K562 (cell line): ENCODE measurements at regions not wholly inside any gene's neighbourhood (a gene's known extent, or its start where the extent isn't known, plus 50 kb on each side); places are given as distances from the start of the nearest gene placed in this dataset.

Experiments used
- ATAC-seq: fragments of 200-7000 bp; cut with Tn5 transposase; 3 replicates; pipeline ENCODE4 v1.9.1; 2020; ENCODE audit warnings: moderate library complexity
- BruUV-seq: library from RNA; stranded (reverse); fragments of 400-500 nt; replicated peaks from 2 replicates; lab custom pipeline; 2021; lab: Mats Ljungman, UMichigan
- CTCF ChIA-PET: fragments of 300-600 bp; formaldehyde crosslinking; extraction: SDS; loops from one replicate; lab custom pipeline; 2021; ENCODE audit warnings: low intra/inter-chr PET ratio; lab: Yijun Ruan, JAX
- POLR2A ChIA-PET: fragments of 300-600, 350-650 bp; sonication (Branson Sonifier 250); formaldehyde crosslinking; extraction: SDS; loops from one replicate; lab custom pipeline; 2021; ENCODE audit warnings: antibody characterized with exemption, inconsistent platforms; lab: Yijun Ruan, JAX
- DNase-seq, 4 experiments: peaks; one replicate each; pipeline versions ENCODE4 v3.0.0 to v3.0.0-alpha.2; 2011 to 2018; ENCODE audit warnings: low spot score in 3 of 4, mixed read lengths in 3 of 4; ENCODE audit errors: extremely low read depth in 1 of 4
- FAIRE-seq: peaks from 2 replicates; lab custom pipeline; 2011; peaks lifted over from hg19 to GRCh38; lab: Jason Lieb, UNC
- H2AFZ ChIP-seq: 2 replicates; pipeline ENCODE4 v1.6.0; 2011; ENCODE audit warnings: low read depth, low read length, control low read depth, inconsistent platforms
- H3K27ac ChIP-seq: fragments of 200-600 bp; 3 replicates; pipeline ENCODE4 v1.8.0; 2011; ENCODE audit warnings: low read depth, mild to moderate bottlenecking, control low read depth, inconsistent platforms, low read length, moderate library complexity, mixed read lengths; ENCODE audit errors: extremely low read depth
- H3K27me3 ChIP-seq, 2 experiments: fragments of 300-600 bp in 1 of 2; 2 replicates in 1 of 2; 3 replicates in 1 of 2; pipeline versions ENCODE4 v1.6.0 to v1.8.0; 2011; ENCODE audit warnings: inconsistent platforms in 2 of 2, low read length in 2 of 2, mild to moderate bottlenecking in 1 of 2, mixed read lengths in 1 of 2, moderate library complexity in 1 of 2; ENCODE audit not compliant: control insufficient read depth in 2 of 2, insufficient read depth in 2 of 2
- H3K36me3 ChIP-seq: fragments of 300-600 bp; 3 replicates; pipeline ENCODE4 v1.8.0; 2011; ENCODE audit warnings: mild to moderate bottlenecking, low read length, inconsistent platforms; ENCODE audit not compliant: control insufficient read depth, insufficient read depth
- H3K4me1 ChIP-seq, 2 experiments: fragments of 200-600 bp in 1 of 2; replicated peaks in 1 of 2; 2 replicates in 1 of 2; 3 replicates in 1 of 2; pipeline versions ENCODE4 v1.5.1 to v1.8.0; 2011; ENCODE audit warnings: inconsistent platforms in 2 of 2, low read length in 2 of 2, mild to moderate bottlenecking in 1 of 2, mixed read lengths in 1 of 2, moderate library complexity in 1 of 2; ENCODE audit not compliant: control insufficient read depth in 2 of 2, insufficient read depth in 2 of 2
- H3K4me2 ChIP-seq: 2 replicates; pipeline ENCODE4 v1.6.1; 2011; ENCODE audit warnings: low read length, control low read depth, inconsistent platforms, mixed read lengths; ENCODE audit not compliant: insufficient read depth
- H3K4me3 ChIP-seq: fragments of 200-600 bp; sonication (generic), shearing (Covaris generic); 2 replicates; pipeline ENCODE4 v1.5.1; 2016; ENCODE audit warnings: control low read depth, inconsistent platforms
- H3K79me2 ChIP-seq: fragments of 200-600 bp; 3 replicates; pipeline ENCODE4 v1.8.0; 2011; ENCODE audit warnings: low read length, inconsistent platforms; ENCODE audit not compliant: control insufficient read depth, insufficient read depth
- H3K9ac ChIP-seq, 2 experiments: 2 replicates each; pipeline versions ENCODE4 v1.6.0 to v1.6.1; 2011; ENCODE audit warnings: low read depth in 2 of 2, low read length in 2 of 2, control low read depth in 1 of 2, inconsistent platforms in 1 of 2, mild to moderate bottlenecking in 1 of 2, mixed read lengths in 1 of 2; ENCODE audit not compliant: insufficient read depth in 1 of 2
- H3K9me1 ChIP-seq: one replicate; pipeline ENCODE4 v1.6.0; 2011; ENCODE audit warnings: inconsistent platforms, mild to moderate bottlenecking, low read length, moderate library complexity; ENCODE audit not compliant: control insufficient read depth, insufficient read depth
- H3K9me3 ChIP-seq: replicated peaks from 2 replicates; pipeline ENCODE4 v1.5.1; 2011; ENCODE audit warnings: low read depth, low read length, inconsistent platforms; ENCODE audit not compliant: control insufficient read depth, insufficient read depth
- H4K20me1 ChIP-seq: replicated peaks from 2 replicates; pipeline ENCODE4 v1.6.1; 2011; ENCODE audit warnings: low read length, inconsistent platforms, mixed read lengths; ENCODE audit not compliant: control insufficient read depth, insufficient read depth
- ASH1L ChIP-seq: fragments of 450-650 bp; IDR thresholded peaks from 2 replicates; pipeline ENCODE4 v1.6.1; 2018; ENCODE audit warnings: borderline replicate concordance, mild to moderate bottlenecking, low read depth; ENCODE audit not compliant: partially characterized antibody
- DEAF1 ChIP-seq: fragments of 450-650 bp; formaldehyde crosslinking; IDR thresholded peaks from 2 replicates; pipeline ENCODE4 v1.4.0; 2020; ENCODE audit warnings: mild to moderate bottlenecking, moderate library complexity
- ESRRA ChIP-seq: fragments of 450-650 bp; IDR thresholded peaks from 2 replicates; pipeline ENCODE4 v1.6.1; 2014; ENCODE audit warnings: low read depth, mild to moderate bottlenecking, moderate library complexity, borderline replicate concordance
- GABPB2 ChIP-seq: fragments of 250-450 bp; sonication (Bioruptor Pico); conservative IDR thresholded peaks from 2 replicates; pipeline ENCODE4 v1.5.1; 2021; ENCODE audit warnings: mild to moderate bottlenecking
- IRF9 ChIP-seq: fragments of 450-650 bp; IDR thresholded peaks from 2 replicates; pipeline ENCODE4 v1.6.1; 2016; ENCODE audit warnings: missing biosample characterization, missing genetic modification characterization
- MTF1 ChIP-seq: fragments of 250-450 bp; sonication (Bioruptor Pico); IDR thresholded peaks from 2 replicates; pipeline ENCODE4 v1.9.0; 2021; ENCODE audit warnings: moderate library complexity, mild to moderate bottlenecking, inconsistent platforms, borderline replicate concordance
- RFX7 ChIP-seq: fragments of 250-450 bp; sonication (Bioruptor Pico); IDR thresholded peaks from 2 replicates; pipeline ENCODE4 v1.5.1; 2021; ENCODE audit warnings: mild to moderate bottlenecking
- SIRT6 ChIP-seq: IDR thresholded peaks from one replicate; pipeline ENCODE4 v1.6.1; 2012; ENCODE audit warnings: low read depth, mild to moderate bottlenecking, control low read depth, inconsistent platforms, low read length, moderate library complexity
- TAF1 ChIP-seq: IDR thresholded peaks from 2 replicates; pipeline ENCODE4 v1.6.1; 2011; ENCODE audit warnings: mild to moderate bottlenecking, low read length, moderate library complexity; ENCODE audit not compliant: insufficient read depth, control insufficient read depth, severe bottlenecking; ENCODE audit errors: extremely low read depth
- XRCC5 ChIP-seq: fragments of 200-400 bp; formaldehyde crosslinking; IDR thresholded peaks from 2 replicates; pipeline ENCODE4 v1.6.1; 2017; ENCODE audit warnings: low read depth, mild to moderate bottlenecking, low read length
- ZNF146 ChIP-seq: IDR thresholded peaks from one replicate; pipeline ENCODE4 v1.6.1; 2018; ENCODE audit warnings: missing compliant biosample characterization; ENCODE audit not compliant: unreplicated experiment
- ZNF41 ChIP-seq: fragments of 250-450 bp; sonication (Bioruptor Pico); conservative IDR thresholded peaks from 2 replicates; pipeline ENCODE4 v1.4.0; 2020; ENCODE audit warnings: mild to moderate bottlenecking
- ZNF57 ChIP-seq: fragments of 450-650 bp; formaldehyde crosslinking; IDR thresholded peaks from 2 replicates; pipeline ENCODE4 v1.4.0; 2020; ENCODE audit warnings: mild to moderate bottlenecking, moderate library complexity
- ZNF668 ChIP-seq: fragments of 250-450 bp; sonication (Bioruptor Pico); IDR thresholded peaks from 2 replicates; pipeline ENCODE4 v1.8.0; 2022; ENCODE audit warnings: mild to moderate bottlenecking, inconsistent platforms
- WGBS: fragments of 100-300 bp; shearing (Covaris generic); methylation state at CpG from one replicate; pipeline ENCODE4 v1.1.6; 2016; ENCODE audit warnings: low coverage, mixed read lengths; ENCODE audit not compliant: insufficient coverage; ENCODE audit errors: missing lambda C conversion rate; 5-methylcytosine and 5-hydroxymethylcytosine counted together
- in situ Hi-C: fragments of 300-500 bp; cut with MboI; formaldehyde crosslinking; loops from 4 replicates; pipeline ENCODE4 v1.15.0; 2018; ENCODE audit warnings: inconsistent platforms, mixed read lengths
- intact Hi-C: fragments of 100-400 bp; cut with micrococcal nuclease; formaldehyde crosslinking; loops from 2 replicates; pipeline ENCODE4 v1.14.2; 2022
- TF ChIP-seq, protein P1 (sequence below): fragments of 450-650 bp; formaldehyde crosslinking; IDR thresholded peaks from 2 replicates; pipeline ENCODE4 v1.4.0; 2022; ENCODE audit warnings: missing genetic modification characterization
- TF ChIP-seq, protein P2 (sequence below), 2 experiments: fragments of 450-650 bp in 1 of 2; sonication (generic) in 1 of 2; formaldehyde crosslinking in 1 of 2; IDR thresholded peaks in 1 of 2; conservative IDR thresholded peaks in 1 of 2; 2 replicates each; pipeline versions ENCODE4 v1.6.1 to v1.8.1; 2016 to 2023; ENCODE audit warnings: mild to moderate bottlenecking in 2 of 2, moderate library complexity in 2 of 2, inconsistent platforms in 1 of 2, missing genetic modification reagents in 1 of 2

DNA sequence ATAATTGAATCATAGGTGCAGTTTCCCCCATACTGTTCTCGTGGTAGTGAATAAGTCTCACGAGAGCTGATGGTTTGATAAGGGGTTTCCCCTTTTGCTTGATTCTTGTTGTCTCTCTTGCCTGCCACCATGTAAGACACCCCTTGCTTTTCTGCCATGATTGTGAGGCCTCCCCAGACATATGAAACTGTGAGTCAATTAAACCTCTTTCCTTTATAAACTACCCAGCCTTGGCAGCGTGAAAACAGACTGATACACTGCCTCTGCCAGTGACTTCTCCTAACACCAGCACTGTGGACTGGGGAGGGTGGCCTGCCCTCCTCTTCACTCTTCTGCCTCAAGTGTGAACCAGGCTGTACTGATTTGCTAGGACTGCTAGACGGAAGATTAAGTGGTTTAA, 108.6 kb downstream of the RAB11FIP2 start:
- BruUV-seq: no TSS peak
- no peaks in the 10 kb centered on the region for H3K79me2 ChIP-seq
- ATAC-seq: no peak
- intact Hi-C loops: no loop called here
- no peaks in the 10 kb centered on the region for H3K9me1 ChIP-seq
- H3K9me3 ChIP-seq: no peaks in the 10 kb centered on the region
- in situ Hi-C loops: no loop called here
- no peak for FAIRE-seq
- H3K4me2 ChIP-seq: no peak overlapping the region
- no peak overlapping the region for H2AFZ ChIP-seq
- H3K27me3 ChIP-seq: peaks cover 0 to 9% of the 10 kb centered on the region in 2 experiments; a peak in 2 of 5 replicates
- H3K4me3 ChIP-seq: no peak overlapping the region
- H4K20me1 ChIP-seq: no peaks in the 10 kb centered on the region
- H3K4me1 ChIP-seq: no peaks in the 10 kb centered on the region
- no peaks in the 10 kb centered on the region for H3K36me3 ChIP-seq
- TF ChIP-seq ZNF41 (CRISPR knock-in tag) (no peak), XRCC5 (no peak), RFX7 (CRISPR knock-in tag) (no peak), SIRT6 (no peak), ZNF57 (CRISPR knock-in tag) (no peak), IRF9 (tag) (no peak), TAF1 (no peak), ASH1L (no peak), DEAF1 (no peak), MTF1 (no peak), GABPB2 (CRISPR knock-in tag) (no peak), ZNF146 (CRISPR knock-in tag) (no peak), ZNF668 (CRISPR knock-in tag) (no peak), ESRRA (no peak)
- TF ChIP-seq, protein P1, sequence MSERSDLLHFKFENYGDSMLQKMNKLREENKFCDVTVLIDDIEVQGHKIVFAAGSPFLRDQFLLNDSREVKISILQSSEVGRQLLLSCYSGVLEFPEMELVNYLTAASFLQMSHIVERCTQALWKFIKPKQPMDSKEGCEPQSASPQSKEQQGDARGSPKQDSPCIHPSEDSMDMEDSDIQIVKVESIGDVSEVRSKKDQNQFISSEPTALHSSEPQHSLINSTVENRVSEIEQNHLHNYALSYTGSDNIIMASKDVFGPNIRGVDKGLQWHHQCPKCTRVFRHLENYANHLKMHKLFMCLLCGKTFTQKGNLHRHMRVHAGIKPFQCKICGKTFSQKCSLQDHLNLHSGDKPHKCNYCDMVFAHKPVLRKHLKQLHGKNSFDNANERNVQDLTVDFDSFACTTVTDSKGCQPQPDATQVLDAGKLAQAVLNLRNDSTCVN: no peak
- TF ChIP-seq, protein P2, sequence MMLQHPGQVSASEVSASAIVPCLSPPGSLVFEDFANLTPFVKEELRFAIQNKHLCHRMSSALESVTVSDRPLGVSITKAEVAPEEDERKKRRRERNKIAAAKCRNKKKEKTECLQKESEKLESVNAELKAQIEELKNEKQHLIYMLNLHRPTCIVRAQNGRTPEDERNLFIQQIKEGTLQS (IDR thresholded peaks at IDR 0.05): no peak
- TF ChIP-seq, protein P2 (CRISPR knock-in tag; conservative IDR thresholded peaks at IDR 0.05): no peak
- no peak overlapping the region for H3K9ac ChIP-seq
- no peak for DNase-seq
- H3K27ac ChIP-seq: no peak overlapping the region
- ChIA-PET POLR2A (interaction anchor here (0.6 kb wide), 1 partner anchor 422 kb away, joined by 4 read pairs; no protein-coding TSS in a partner anchor), CTCF (no interaction called here)
- 0% methylated on average over 4 of the region's 4 CpGs for whole genome bisulfite sequencing
